ENCODE measurements at regions not wholly inside any gene's neighbourhood (a gene's known extent, or its start where the extent isn't known, plus 50 kb on each side); places are given as distances from the start of the nearest gene placed in this dataset.

DNA sequence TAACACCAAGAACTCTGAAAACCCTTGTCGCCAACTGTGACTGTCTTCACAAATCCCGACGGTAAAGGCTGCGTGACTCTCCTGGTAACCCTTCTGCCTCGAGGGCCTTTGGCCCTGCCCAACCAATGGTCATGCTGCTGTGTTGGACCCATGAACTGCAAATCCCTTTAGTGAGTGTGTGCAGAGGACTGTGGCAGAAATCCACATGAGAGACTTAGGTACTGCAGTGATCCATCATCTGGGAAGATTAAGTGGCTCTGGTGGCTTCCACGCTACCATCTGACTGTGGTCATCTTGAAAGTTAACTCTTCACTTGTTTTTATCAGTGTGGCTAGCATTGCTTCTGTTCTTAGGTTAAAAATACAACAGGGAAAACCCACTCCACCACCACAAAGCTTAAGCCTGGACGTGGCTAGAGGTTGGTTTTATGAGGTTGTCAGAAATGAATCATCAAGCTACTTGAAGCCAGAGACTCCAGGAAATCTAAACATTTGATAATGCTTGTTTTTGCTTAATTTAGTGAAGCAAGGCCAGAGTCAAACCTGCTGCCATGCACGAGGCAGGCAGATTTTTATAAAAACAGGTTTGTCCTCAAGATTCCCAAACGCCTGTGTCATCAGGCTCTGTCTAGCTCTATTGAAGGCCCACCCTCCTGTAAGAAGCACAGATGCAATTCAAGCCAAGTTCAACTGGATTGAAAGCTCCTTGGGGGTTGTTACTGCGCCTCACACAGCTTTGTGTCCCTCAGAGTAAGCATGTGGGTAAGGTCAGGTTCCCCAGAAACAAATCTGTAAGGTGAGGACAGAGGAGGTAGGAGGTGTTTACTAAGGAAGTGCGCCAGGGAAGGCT, 52.7 kb upstream of the ERCC6L2 start:
- no peaks in the 10 kb centered on the region for H3K9me3 ChIP-seq (ENCODE audit: insufficient read depth, low read length)
- no peak overlapping the region for H2AFZ ChIP-seq (ENCODE audit: low read depth, low read length, severe bottlenecking)
- H3K4me2 ChIP-seq (ENCODE audit: low read depth, low read length, poor library complexity, severe bottlenecking) = no peak overlapping the region
- H3K79me2 ChIP-seq (ENCODE audit: insufficient read depth, low read length) = no peaks in the 10 kb centered on the region
- no peaks in the 10 kb centered on the region for H3K36me3 ChIP-seq (ENCODE audit: low read length)
- TF ChIP-seq, protein P1, sequence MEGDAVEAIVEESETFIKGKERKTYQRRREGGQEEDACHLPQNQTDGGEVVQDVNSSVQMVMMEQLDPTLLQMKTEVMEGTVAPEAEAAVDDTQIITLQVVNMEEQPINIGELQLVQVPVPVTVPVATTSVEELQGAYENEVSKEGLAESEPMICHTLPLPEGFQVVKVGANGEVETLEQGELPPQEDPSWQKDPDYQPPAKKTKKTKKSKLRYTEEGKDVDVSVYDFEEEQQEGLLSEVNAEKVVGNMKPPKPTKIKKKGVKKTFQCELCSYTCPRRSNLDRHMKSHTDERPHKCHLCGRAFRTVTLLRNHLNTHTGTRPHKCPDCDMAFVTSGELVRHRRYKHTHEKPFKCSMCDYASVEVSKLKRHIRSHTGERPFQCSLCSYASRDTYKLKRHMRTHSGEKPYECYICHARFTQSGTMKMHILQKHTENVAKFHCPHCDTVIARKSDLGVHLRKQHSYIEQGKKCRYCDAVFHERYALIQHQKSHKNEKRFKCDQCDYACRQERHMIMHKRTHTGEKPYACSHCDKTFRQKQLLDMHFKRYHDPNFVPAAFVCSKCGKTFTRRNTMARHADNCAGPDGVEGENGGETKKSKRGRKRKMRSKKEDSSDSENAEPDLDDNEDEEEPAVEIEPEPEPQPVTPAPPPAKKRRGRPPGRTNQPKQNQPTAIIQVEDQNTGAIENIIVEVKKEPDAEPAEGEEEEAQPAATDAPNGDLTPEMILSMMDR (IDR thresholded peaks at IDR 0.05; ENCODE audit: insufficient read depth, low read length, poor library complexity, severe bottlenecking) = no peak
- TF ChIP-seq EZH2phosphoT487 (conservative IDR thresholded peaks at IDR 0.05; ENCODE audit: low read length) = no peak
- H3K27me3 ChIP-seq (ENCODE audit: low read length) = no peaks in the 10 kb centered on the region
- H3F3A ChIP-seq (ENCODE audit: insufficient read depth) = no peaks in the 10 kb centered on the region
- no peak overlapping the region for H3K4me3 ChIP-seq (ENCODE audit: insufficient read depth, low read length, poor library complexity, severe bottlenecking)
- no peak overlapping the region for H3K9ac ChIP-seq (ENCODE audit: low read length)
- H4K20me1 ChIP-seq (ENCODE audit: low read depth, low read length) = no peaks in the 10 kb centered on the region
- no peak overlapping the region for H3K27ac ChIP-seq (ENCODE audit: low read depth, low read length)
- H3K9me2 ChIP-seq (replicated peaks; ENCODE audit: insufficient read depth, low read length) = no peaks in the 10 kb centered on the region

DNA sequence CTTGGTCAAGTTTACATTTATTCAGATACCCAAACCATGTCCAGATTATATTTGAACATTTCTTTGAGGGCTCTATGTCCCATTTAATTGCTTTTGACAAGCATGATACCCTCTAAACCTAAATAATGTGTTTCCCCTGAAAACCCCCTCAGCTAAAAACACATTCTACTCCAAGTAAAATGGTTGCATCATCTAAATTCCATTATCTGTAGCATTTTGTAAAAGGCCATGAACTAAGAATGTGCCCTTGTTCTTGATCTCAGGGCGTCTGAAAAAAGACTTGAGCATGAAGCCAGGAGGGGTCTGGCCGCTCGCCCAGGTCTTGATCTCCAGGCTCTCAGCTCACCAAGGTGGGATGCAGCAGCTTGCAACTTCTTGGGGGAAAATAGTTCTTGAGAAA, 53.5 kb upstream of the ERCC6L2 start:
- Histone ChIP-seq H3K4me2 (ENCODE audit: low read depth, low read length, poor library complexity, severe bottlenecking) (no peak overlapping the region), H3K27ac (ENCODE audit: low read depth, low read length) (no peak overlapping the region), H4K20me1 (ENCODE audit: low read depth, low read length) (no peaks in the 10 kb centered on the region), H3K9ac (ENCODE audit: low read length) (no peak overlapping the region), H3F3A (ENCODE audit: insufficient read depth) (no peaks in the 10 kb centered on the region), H3K4me3 (ENCODE audit: insufficient read depth, low read length, poor library complexity, severe bottlenecking) (no peak overlapping the region), H3K27me3 (ENCODE audit: low read length) (no peaks in the 10 kb centered on the region), H3K36me3 (ENCODE audit: low read length) (no peaks in the 10 kb centered on the region), H3K9me2 (replicated peaks; ENCODE audit: insufficient read depth, low read length) (no peaks in the 10 kb centered on the region), H3K79me2 (ENCODE audit: insufficient read depth, low read length) (no peaks in the 10 kb centered on the region), H3K9me3 (ENCODE audit: insufficient read depth, low read length) (no peaks in the 10 kb centered on the region), H2AFZ (ENCODE audit: low read depth, low read length, severe bottlenecking) (no peak overlapping the region)
- TF ChIP-seq EZH2phosphoT487 (conservative IDR thresholded peaks at IDR 0.05; ENCODE audit: low read length) = no peak
- TF ChIP-seq, protein P1 (IDR thresholded peaks at IDR 0.05; ENCODE audit: insufficient read depth, low read length, poor library complexity, severe bottlenecking) = no peak

DNA sequence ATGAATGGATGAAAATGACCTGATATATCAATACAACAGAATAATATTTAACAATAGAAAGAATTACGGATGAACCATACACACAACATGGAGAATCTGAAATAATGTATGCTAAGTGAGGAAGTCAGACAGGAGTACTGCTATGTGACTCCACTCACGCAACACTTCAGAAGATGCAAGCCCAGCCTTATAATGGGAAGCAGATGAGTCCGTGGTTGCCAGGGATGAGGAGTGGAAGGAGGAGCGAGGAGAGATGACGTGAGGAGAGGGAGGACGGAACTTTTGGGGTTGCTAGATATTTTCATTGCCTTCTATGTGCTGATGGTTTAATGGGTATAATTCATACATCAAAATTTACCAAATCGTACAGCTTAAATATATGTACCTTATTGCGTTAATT, 55.4 kb upstream of the ERCC6L2 start:
- H3K4me3 ChIP-seq (ENCODE audit: insufficient read depth, low read length, poor library complexity, severe bottlenecking) = no peak overlapping the region
- no peaks in the 10 kb centered on the region for H3K36me3 ChIP-seq (ENCODE audit: low read length)
- H3K27ac ChIP-seq (ENCODE audit: low read depth, low read length) = no peak overlapping the region
- no peaks in the 10 kb centered on the region for H3F3A ChIP-seq (ENCODE audit: insufficient read depth)
- no peaks in the 10 kb centered on the region for H3K9me3 ChIP-seq (ENCODE audit: insufficient read depth, low read length)
- no peak overlapping the region for H2AFZ ChIP-seq (ENCODE audit: low read depth, low read length, severe bottlenecking)
- H3K79me2 ChIP-seq (ENCODE audit: insufficient read depth, low read length) = no peaks in the 10 kb centered on the region
- no peak overlapping the region for H3K9ac ChIP-seq (ENCODE audit: low read length)
- H3K27me3 ChIP-seq (ENCODE audit: low read length) = no peaks in the 10 kb centered on the region
- no peaks in the 10 kb centered on the region for H4K20me1 ChIP-seq (ENCODE audit: low read depth, low read length)
- H3K4me2 ChIP-seq (ENCODE audit: low read depth, low read length, poor library complexity, severe bottlenecking) = no peak overlapping the region
- TF ChIP-seq, protein P1 (IDR thresholded peaks at IDR 0.05; ENCODE audit: insufficient read depth, low read length, poor library complexity, severe bottlenecking) = no peak
- no peak for TF ChIP-seq EZH2phosphoT487 (conservative IDR thresholded peaks at IDR 0.05; ENCODE audit: low read length)
- no peaks in the 10 kb centered on the region for H3K9me2 ChIP-seq (replicated peaks; ENCODE audit: insufficient read depth, low read length)

Data from SU-DHL-6 (cell line).